Karpas-422 (cell line): ENCODE measurements at regions not wholly inside any gene's neighbourhood (a gene's known extent, or its start where the extent isn't known, plus 50 kb on each side); places are given as distances from the start of the nearest gene placed in this dataset.
"Not testable (repeated sequence)": the region's sequence is repeated elsewhere in the genome, so short reads cannot be mapped to it uniquely, and the experiment has no call there.

ENCODE experiments used
- DNase-seq: peaks from one replicate; pipeline ENCODE4 v3.0.0-alpha.2; 2015
- H2AFZ ChIP-seq: fragments of 200-600 bp; sonication (generic); 2 replicates; pipeline ENCODE4 v1.6.1; 2014; ENCODE audit warnings: antibody characterized with exemption, low read length, mixed read lengths
- H3K27ac ChIP-seq: fragments of 200-600 bp; sonication (generic); 2 replicates; pipeline ENCODE4 v1.5.1; 2014; ENCODE audit warnings: mild to moderate bottlenecking, low read length, moderate library complexity
- H3K27me3 ChIP-seq: fragments of 200-600 bp; sonication (generic); 2 replicates; pipeline ENCODE4 v1.6.1; 2014; ENCODE audit warnings: low read length, mixed read lengths
- H3K36me3 ChIP-seq: fragments of 200-600 bp; sonication (generic); 2 replicates; pipeline ENCODE4 v1.6.1; 2014; ENCODE audit warnings: low read length, mixed read lengths; ENCODE audit not compliant: insufficient read depth
- H3K4me1 ChIP-seq: fragments of 200-600 bp; sonication (generic); 2 replicates; pipeline ENCODE4 v1.6.1; 2014; ENCODE audit warnings: mild to moderate bottlenecking, low read length, mixed read lengths
- H3K4me2 ChIP-seq: fragments of 200-600 bp; sonication (generic); 2 replicates; pipeline ENCODE4 v1.6.1; 2014; ENCODE audit warnings: low read length, low read depth, mild to moderate bottlenecking; ENCODE audit not compliant: poor library complexity, severe bottlenecking
- H3K4me3 ChIP-seq: fragments of 200-600 bp; sonication (generic); 2 replicates; pipeline ENCODE4 v1.5.1; 2014; ENCODE audit warnings: mild to moderate bottlenecking, antibody characterized with exemption, low read length, mixed read lengths
- H3K79me2 ChIP-seq: fragments of 200-600 bp; sonication (generic); 2 replicates; pipeline ENCODE4 v1.6.1; 2014; ENCODE audit warnings: mild to moderate bottlenecking, low read length, mixed read lengths
- H3K9ac ChIP-seq: fragments of 200-600 bp; sonication (generic); 2 replicates; pipeline ENCODE4 v1.6.0; 2014; ENCODE audit warnings: low read length
- H3K9me2 ChIP-seq: fragments of 200-600 bp; sonication (generic), shearing (Covaris generic); replicated peaks from 2 replicates; pipeline ENCODE4 v1.6.0; 2014; ENCODE audit warnings: mild to moderate bottlenecking, low read length, moderate library complexity; ENCODE audit not compliant: insufficient read depth
- H3K9me3 ChIP-seq: fragments of 300-700, 200-600 bp; sonication (generic); 2 replicates; pipeline ENCODE4 v1.6.1; 2014; ENCODE audit warnings: low read length, mixed read lengths
- H4K20me1 ChIP-seq: fragments of 200-600 bp; sonication (generic); 2 replicates; pipeline ENCODE4 v1.6.1; 2014; ENCODE audit warnings: mild to moderate bottlenecking, antibody characterized with exemption, low read length, low read depth; ENCODE audit not compliant: insufficient read depth

DNA sequence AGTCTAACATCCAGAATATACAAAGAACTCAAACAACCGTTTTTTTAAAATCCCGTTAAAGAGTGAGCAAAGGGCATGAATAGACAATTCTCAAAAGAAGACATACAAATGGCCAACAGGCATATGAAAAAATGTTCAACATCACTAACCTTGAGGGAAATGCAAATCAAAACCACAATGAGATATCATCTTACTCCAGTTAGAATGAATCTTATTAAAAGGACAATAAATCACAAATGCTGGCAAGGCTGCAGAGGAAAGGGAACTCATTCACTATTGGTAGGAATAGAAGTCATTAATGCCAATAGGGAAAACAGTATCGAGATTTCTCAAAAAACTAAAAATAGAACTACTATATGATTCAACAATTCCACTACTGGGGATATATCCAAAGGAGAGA lies 520.1 kb downstream of the RMST start:
- H3K27ac ChIP-seq, result no peak overlapping the region
- no peaks in the 10 kb centered on the region; the same call in 1 of the 2 replicates for H3K27me3 ChIP-seq
- H3K4me1 ChIP-seq, result peaks cover 5% of the 10 kb centered on the region
- H3K4me3 ChIP-seq, result no peak overlapping the region
- H3K79me2 ChIP-seq, result no peaks in the 10 kb centered on the region
- no peak for DNase-seq
- no peak overlapping the region for H3K4me2 ChIP-seq
- H2AFZ ChIP-seq, result no peak overlapping the region
- H3K9me2 ChIP-seq, result no peaks in the 10 kb centered on the region
- no peaks in the 10 kb centered on the region for H3K36me3 ChIP-seq
- H3K9me3 ChIP-seq, result no peaks in the 10 kb centered on the region
- no peaks in the 10 kb centered on the region for H4K20me1 ChIP-seq
- H3K9ac ChIP-seq, result no peak overlapping the region

DNA sequence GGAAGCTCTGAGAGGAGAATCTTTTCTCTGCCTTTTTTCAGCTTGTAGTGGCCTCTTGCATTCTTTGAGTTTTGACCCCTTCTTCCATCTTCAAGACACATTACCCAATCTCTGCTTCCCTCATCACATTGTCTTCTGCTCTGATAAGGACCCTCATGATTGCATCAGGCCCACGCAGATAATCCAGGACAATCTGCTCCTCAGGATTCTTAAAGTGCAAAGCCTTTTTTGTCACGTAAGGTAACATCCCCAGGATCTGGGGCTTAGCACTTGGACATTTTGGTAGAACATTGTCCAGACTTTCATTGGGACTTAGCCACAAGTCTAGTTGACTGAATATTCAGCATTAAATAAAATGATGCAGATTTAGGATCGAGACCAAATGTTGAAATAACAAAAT lies 521.2 kb downstream of the RMST start:
- H3K36me3 ChIP-seq, result no peaks in the 10 kb centered on the region
- no peaks in the 10 kb centered on the region; the same call in 1 of the 2 replicates for H3K27me3 ChIP-seq
- no peak overlapping the region for H3K4me3 ChIP-seq
- peaks cover 5% of the 10 kb centered on the region for H3K4me1 ChIP-seq
- H3K9me2 ChIP-seq, result no peaks in the 10 kb centered on the region
- H2AFZ ChIP-seq, result no peak overlapping the region
- no peak overlapping the region for H3K9ac ChIP-seq
- H3K9me3 ChIP-seq, result no peaks in the 10 kb centered on the region
- no peak overlapping the region for H3K4me2 ChIP-seq
- DNase-seq, result no peak
- H3K27ac ChIP-seq, result no peak overlapping the region
- no peaks in the 10 kb centered on the region for H3K79me2 ChIP-seq
- no peaks in the 10 kb centered on the region for H4K20me1 ChIP-seq

DNA sequence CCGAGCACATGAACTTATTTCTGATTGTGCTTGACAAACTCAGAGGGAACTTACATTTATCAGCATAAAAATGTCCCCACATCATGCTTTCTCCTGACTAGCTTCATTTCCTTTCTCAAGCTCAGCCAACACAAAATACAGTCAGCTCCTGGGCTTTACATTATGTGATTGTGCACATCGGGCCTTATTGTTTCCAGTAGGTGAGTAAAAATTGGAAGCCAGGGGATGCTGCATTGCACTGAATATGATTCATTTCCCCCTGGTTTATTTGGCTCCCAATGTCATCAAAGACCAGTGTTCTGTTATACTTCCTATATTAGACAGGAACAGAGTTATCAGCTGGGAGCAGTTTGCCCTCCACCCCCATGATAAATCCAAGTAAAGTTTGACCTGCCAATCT lies 521.8 kb downstream of the RMST start:
- H3K9me3 ChIP-seq, result no peaks in the 10 kb centered on the region
- H4K20me1 ChIP-seq, result no peaks in the 10 kb centered on the region
- H3K4me1 ChIP-seq, result peaks cover 5% of the 10 kb centered on the region
- H3K4me3 ChIP-seq, result no peak overlapping the region
- H3K79me2 ChIP-seq, result no peaks in the 10 kb centered on the region
- no peaks in the 10 kb centered on the region for H3K9me2 ChIP-seq
- DNase-seq, result no peak
- no peak overlapping the region for H3K27ac ChIP-seq
- no peaks in the 10 kb centered on the region; the same call in 1 of the 2 replicates for H3K27me3 ChIP-seq
- H3K4me2 ChIP-seq, result no peak overlapping the region
- no peak overlapping the region for H2AFZ ChIP-seq
- H3K36me3 ChIP-seq, result no peaks in the 10 kb centered on the region
- no peak overlapping the region for H3K9ac ChIP-seq

DNA sequence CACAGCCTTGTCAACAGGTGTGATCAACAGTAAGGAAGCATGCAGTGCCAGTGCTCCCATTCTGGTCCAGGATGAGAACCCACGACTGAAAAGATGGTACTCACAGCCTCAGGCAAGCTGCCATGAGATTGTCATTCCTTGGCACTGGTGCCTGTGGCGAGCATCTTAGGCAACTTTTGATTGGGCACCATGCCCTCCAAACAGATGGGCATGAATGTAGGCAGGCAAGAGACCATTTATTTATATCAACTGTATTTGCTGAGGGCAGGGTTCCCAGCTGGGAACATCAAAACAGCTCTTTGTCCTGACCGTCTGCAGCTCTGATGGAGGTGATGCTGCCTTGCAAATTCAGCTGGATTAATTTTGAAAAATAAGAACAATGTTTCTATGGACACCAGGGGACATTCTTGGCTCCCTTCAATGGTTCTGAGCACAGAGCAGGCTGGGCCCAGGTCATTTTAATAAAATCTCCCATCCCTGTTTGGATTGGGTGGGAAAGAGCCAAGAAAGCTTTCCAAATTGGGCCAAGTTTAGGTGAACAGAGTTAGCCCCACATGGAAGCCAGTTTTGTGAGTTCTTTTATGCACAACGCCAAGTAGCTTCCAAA lies 522.5 kb downstream of the RMST start:
- Histone ChIP-seq H4K20me1 (no peaks in the 10 kb centered on the region), H3K4me2 (no peak overlapping the region), H3K27me3 (no peaks in the 10 kb centered on the region), H3K4me3 (no peak overlapping the region), H2AFZ (no peak overlapping the region), H3K79me2 (no peaks in the 10 kb centered on the region), H3K36me3 (no peaks in the 10 kb centered on the region), H3K27ac (no peak overlapping the region), H3K9me3 (no peaks in the 10 kb centered on the region), H3K4me1 (peaks cover 5% of the 10 kb centered on the region), H3K9ac (no peak overlapping the region), H3K9me2 (no peaks in the 10 kb centered on the region)
- DNase-seq, result no peak

DNA sequence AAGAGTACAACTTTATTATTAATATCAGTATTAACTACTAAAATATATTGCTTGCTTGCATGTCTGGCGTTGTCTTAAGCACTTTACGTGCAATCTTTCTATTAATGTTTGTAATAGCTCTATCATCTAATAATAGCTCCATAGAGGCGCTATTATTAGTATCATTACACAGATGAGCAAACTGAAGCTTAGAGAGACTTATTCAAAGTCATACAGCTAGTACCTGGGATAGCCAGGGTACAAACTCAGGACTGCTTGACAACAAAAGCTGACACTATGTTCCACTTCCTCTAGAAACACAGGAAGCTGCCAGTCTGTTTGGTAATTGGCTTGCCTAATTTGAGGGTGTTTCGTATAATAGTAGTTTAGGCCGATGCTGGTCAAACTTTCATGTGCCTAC lies 523.2 kb downstream of the RMST start:
- Histone ChIP-seq H3K27me3 (no peaks in the 10 kb centered on the region), H4K20me1 (no peaks in the 10 kb centered on the region), H3K9me2 (no peaks in the 10 kb centered on the region), H3K36me3 (no peaks in the 10 kb centered on the region), H3K9me3 (no peaks in the 10 kb centered on the region), H3K4me1 (peaks cover 5% of the 10 kb centered on the region), H2AFZ (no peak overlapping the region), H3K79me2 (no peaks in the 10 kb centered on the region), H3K4me2 (no peak overlapping the region), H3K27ac (no peak overlapping the region), H3K9ac (no peak overlapping the region), H3K4me3 (no peak overlapping the region)
- DNase-seq, result no peak

DNA sequence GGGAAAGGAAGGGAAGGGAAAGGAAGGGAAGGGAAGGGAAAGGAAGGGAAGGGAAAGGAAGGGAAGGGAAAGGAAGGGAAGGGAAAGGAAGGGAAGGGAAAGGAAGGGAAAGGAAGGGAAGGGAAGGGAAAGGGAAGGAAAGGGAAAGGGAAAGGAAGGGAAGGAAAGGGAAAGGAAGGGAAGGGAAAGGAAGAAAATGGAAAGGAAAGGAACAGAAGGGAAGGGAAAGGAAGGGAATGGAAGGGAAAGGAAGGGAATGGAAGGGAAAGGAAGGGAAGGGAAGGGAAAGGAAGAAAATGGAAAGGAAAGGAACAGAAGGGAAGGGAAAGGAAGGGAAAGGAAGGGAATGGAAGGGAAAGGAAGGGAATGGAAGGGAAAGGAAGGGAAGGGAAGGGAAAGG lies 526.0 kb downstream of the RMST start:
- not testable (repeated sequence) for H3K9me3 ChIP-seq, H3K9me2 ChIP-seq, H4K20me1 ChIP-seq, H3K36me3 ChIP-seq, H3K79me2 ChIP-seq, H3K4me2 ChIP-seq, H3K4me3 ChIP-seq, H3K9ac ChIP-seq, H3K27ac ChIP-seq, H3K4me1 ChIP-seq, H3K27me3 ChIP-seq, DNase-seq, H2AFZ ChIP-seq

DNA sequence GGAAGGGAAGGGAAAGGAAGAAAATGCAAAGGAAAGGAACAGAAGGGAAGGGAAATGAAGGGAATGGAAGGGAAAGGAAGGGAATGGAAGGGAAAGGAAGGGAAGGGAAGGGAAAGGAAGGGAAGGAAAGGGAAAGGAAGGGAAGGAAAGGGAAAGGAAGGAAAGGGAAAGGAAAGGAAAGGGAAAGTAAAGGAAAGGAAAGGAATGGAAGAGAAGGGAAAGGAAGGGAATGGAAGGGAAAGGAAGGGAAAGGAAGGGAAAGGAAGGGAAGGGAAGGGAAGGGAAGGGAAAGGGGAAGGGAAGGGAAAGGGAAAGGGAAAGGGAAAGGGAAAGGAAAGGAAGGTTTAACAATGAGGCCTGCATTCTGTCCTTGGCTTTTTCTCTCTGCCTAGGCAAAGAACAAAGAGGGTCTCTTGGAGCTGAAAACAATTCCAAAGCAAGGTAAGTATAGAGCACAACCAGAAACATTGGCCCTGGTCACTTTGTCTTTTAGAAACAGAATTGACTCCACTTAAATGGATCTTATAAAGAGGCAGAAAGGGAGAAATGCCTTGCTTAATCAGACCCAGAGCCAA lies 525.9 kb upstream of the TMPO start:
- Histone ChIP-seq H3K79me2 (no peaks in the 10 kb centered on the region), H3K27ac (no peak overlapping the region), H3K27me3 (no peaks in the 10 kb centered on the region), H3K4me1 (no peaks in the 10 kb centered on the region), H3K9me2 (no peaks in the 10 kb centered on the region), H3K9me3 (no peaks in the 10 kb centered on the region), H4K20me1 (no peaks in the 10 kb centered on the region), H3K4me2 (no peak overlapping the region), H3K4me3 (no peak overlapping the region), H3K9ac (no peak overlapping the region), H2AFZ (no peak overlapping the region), H3K36me3 (no peaks in the 10 kb centered on the region)
- no peak for DNase-seq

DNA sequence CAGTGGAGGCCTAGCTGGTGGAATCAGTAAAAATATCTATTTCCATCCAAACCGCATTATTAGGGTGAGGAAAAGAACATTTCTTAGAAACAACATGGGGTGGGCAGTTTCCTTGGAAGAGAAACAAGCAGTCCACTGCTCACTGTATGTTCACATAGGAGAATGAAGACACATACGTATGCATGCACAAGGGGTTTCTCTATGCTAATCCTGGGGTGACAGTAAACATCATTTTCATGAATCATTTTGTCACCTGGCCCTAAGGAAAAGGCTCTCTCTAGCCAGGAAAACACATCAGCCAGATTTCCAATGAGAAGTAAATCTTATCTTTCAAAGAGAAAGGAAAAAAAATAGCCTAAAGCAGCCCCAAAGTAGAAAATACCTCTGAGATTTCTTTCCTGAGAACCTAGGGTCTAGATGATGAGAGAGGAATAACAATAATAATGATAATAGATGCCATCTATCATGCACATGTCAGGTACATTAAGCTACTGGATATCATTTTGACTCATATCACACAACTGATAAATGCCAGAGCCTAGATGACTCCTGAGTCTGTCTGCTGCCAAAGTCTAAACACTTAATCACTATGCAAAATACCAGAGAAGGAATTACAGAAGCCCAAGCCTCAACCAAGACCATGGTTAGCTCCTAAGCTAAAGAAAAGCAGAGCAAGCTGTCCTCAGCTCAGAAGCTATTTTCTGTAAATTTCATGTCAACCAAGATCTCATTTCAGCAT lies 520.5 kb upstream of the TMPO start:
- DNase-seq, result no peak
- Histone ChIP-seq H3K9me2 (no peaks in the 10 kb centered on the region), H3K79me2 (no peaks in the 10 kb centered on the region), H3K27me3 (no peaks in the 10 kb centered on the region), H2AFZ (no peak overlapping the region), H4K20me1 (no peaks in the 10 kb centered on the region), H3K9me3 (no peaks in the 10 kb centered on the region), H3K4me2 (no peak overlapping the region), H3K36me3 (no peaks in the 10 kb centered on the region), H3K9ac (no peak overlapping the region), H3K4me3 (no peak overlapping the region), H3K27ac (no peak overlapping the region), H3K4me1 (no peaks in the 10 kb centered on the region)
